ENCODE measurements at regions not wholly inside any gene's neighbourhood (a gene's known extent, or its start where the extent isn't known, plus 50 kb on each side); places are given as distances from the start of the nearest gene placed in this dataset.

GRCh38 chr6:50240986-50241385, 191.3 kb upstream of the DEFB112 start (continued):
- TF ChIP-seq POU6F1 (CRISPR knock-in tag; IDR thresholded peaks at IDR 0.05; ENCODE audit: borderline replicate concordance, low read depth) (no peak), ISL1 (CRISPR knock-in tag; IDR thresholded peaks at IDR 0.05) (no peak), TSHZ2 (CRISPR knock-in tag; IDR thresholded peaks at IDR 0.05) (no peak)

- no peak for TF ChIP-seq ZNF8 (CRISPR knock-in tag; IDR thresholded peaks at IDR 0.05)
- peak; percentile 86 for TF ChIP-seq ISL1 (CRISPR knock-in tag; IDR thresholded peaks at IDR 0.05)
- no peak for TF ChIP-seq ESRRG (CRISPR knock-in tag; IDR thresholded peaks at IDR 0.05)
- 0 out of 2 replicates have a peak, but pooled peaks have one; percentile 30 for TF ChIP-seq ZFP3 (CRISPR knock-in tag; IDR thresholded peaks at IDR 0.05)
- peak; percentile 17; the same call in 1 of the 2 replicates for TF ChIP-seq TCF4 (CRISPR knock-in tag; IDR thresholded peaks at IDR 0.05; ENCODE audit: borderline replicate concordance)
- 0 out of 2 replicates have a peak, but pooled peaks have one; percentile 41 for TF ChIP-seq SNAI2 (CRISPR knock-in tag; IDR thresholded peaks at IDR 0.05)
- TF ChIP-seq PATZ1 (CRISPR knock-in tag; IDR thresholded peaks at IDR 0.05; ENCODE audit: borderline replicate concordance) = peak; percentile 53; the same call in 1 of the 2 replicates
- TF ChIP-seq RARB (CRISPR knock-in tag; IDR thresholded peaks at IDR 0.05) = no peak
- TF ChIP-seq OSR1 (CRISPR knock-in tag; IDR thresholded peaks at IDR 0.05) = no peak
- peak; percentile 97 for TF ChIP-seq CREB5 (CRISPR knock-in tag; IDR thresholded peaks at IDR 0.05; ENCODE audit: low read depth)
- TF ChIP-seq TSHZ2 (CRISPR knock-in tag; IDR thresholded peaks at IDR 0.05) = peak; percentile 63; the same call in 1 of the 2 replicates
- TF ChIP-seq ARNTL (CRISPR knock-in tag; IDR thresholded peaks at IDR 0.05; ENCODE audit: borderline replicate concordance, low read depth) = no peak
- no peak for ATAC-seq
Observed at GRCh38 chr6:50249493-50249892, 199.8 kb upstream of the DEFB112 start.

- no peak for ATAC-seq
- no peak for TF ChIP-seq PPARA (CRISPR knock-in tag; IDR thresholded peaks at IDR 0.05; ENCODE audit: borderline replicate concordance)
- TF ChIP-seq ZNF70 (CRISPR knock-in tag; IDR thresholded peaks at IDR 0.05) = no peak
- TF ChIP-seq OSR1 (CRISPR knock-in tag; IDR thresholded peaks at IDR 0.05) = no peak
- TF ChIP-seq ZC3H10 (CRISPR knock-in tag; IDR thresholded peaks at IDR 0.05) = no peak
- TF ChIP-seq RARB (CRISPR knock-in tag; IDR thresholded peaks at IDR 0.05) = no peak
Observed at GRCh38 chr6:50257322-50257721, 207.6 kb upstream of the DEFB112 start.

GRCh38 chr6:50259903-50260302, 210.2 kb upstream of the DEFB112 start:
- no peak for ATAC-seq
- TF ChIP-seq RARB (CRISPR knock-in tag; IDR thresholded peaks at IDR 0.05) = no peak
- TF ChIP-seq SNAI2 (CRISPR knock-in tag; IDR thresholded peaks at IDR 0.05) = no peak
- TF ChIP-seq ISL1 (CRISPR knock-in tag; IDR thresholded peaks at IDR 0.05) = no peak
- no peak for TF ChIP-seq TOX (CRISPR knock-in tag; IDR thresholded peaks at IDR 0.05; ENCODE audit: borderline replicate concordance)
- no peak for TF ChIP-seq ZFP30 (CRISPR knock-in tag; IDR thresholded peaks at IDR 0.05)
- TF ChIP-seq CSDC2 (CRISPR knock-in tag; IDR thresholded peaks at IDR 0.05) = no peak
- TF ChIP-seq ARNTL (CRISPR knock-in tag; IDR thresholded peaks at IDR 0.05; ENCODE audit: borderline replicate concordance, low read depth) = no peak
- TF ChIP-seq ZFP3 (CRISPR knock-in tag; IDR thresholded peaks at IDR 0.05) = no peak
- TF ChIP-seq POU6F1 (CRISPR knock-in tag; IDR thresholded peaks at IDR 0.05; ENCODE audit: borderline replicate concordance, low read depth) = no peak
- no peak for TF ChIP-seq PPARA (CRISPR knock-in tag; IDR thresholded peaks at IDR 0.05; ENCODE audit: borderline replicate concordance)
- no peak for TF ChIP-seq ESRRG (CRISPR knock-in tag; IDR thresholded peaks at IDR 0.05)
- no peak for TF ChIP-seq CREB5 (CRISPR knock-in tag; IDR thresholded peaks at IDR 0.05; ENCODE audit: low read depth)
- no peak for TF ChIP-seq ZNF70 (CRISPR knock-in tag; IDR thresholded peaks at IDR 0.05)
- TF ChIP-seq BACH2 (CRISPR knock-in tag; IDR thresholded peaks at IDR 0.05; ENCODE audit: borderline replicate concordance) = no peak
- no peak for TF ChIP-seq ZNF8 (CRISPR knock-in tag; IDR thresholded peaks at IDR 0.05)
- no peak for TF ChIP-seq TCF4 (CRISPR knock-in tag; IDR thresholded peaks at IDR 0.05; ENCODE audit: borderline replicate concordance)
- no peak for TF ChIP-seq OSR1 (CRISPR knock-in tag; IDR thresholded peaks at IDR 0.05)

Data from SK-N-SH treated with all-trans-retinoic acid at 6 μM for 48 hours (cell line).